ENCODE measurements at regions not wholly inside any gene's neighbourhood (a gene's known extent, or its start where the extent isn't known, plus 50 kb on each side); places are given as distances from the start of the nearest gene placed in this dataset.

DNA sequence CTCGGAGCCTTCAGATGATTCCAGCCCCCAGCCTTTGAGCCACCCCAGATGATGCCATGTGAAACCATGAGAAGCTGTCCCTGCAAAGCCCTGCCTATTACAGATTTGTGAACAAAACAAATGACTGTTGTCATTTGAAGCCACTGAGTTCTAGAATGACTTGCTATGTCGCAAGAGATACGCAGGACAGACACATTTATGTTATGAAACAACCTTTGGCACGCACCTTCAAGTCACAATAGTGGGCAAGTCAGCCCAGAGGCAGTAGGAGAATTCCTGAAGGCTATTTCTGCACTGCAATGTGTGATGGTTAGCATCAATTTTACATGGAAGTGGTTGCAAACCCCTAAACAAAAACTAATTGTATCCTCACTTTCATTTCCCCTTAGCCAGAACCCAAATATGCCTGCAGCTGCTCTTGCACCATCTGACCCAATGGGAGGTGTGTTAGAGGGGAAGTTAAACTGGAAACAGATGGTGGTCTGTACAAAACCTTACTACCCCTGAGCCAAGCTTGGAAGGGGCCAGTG, 174.4 kb upstream of the ATP6AP2 start:
- ATAC-seq (no peak), DNase-seq (no peak)
- H3K4me3 Mint-ChIP-seq: no peak overlapping the region
- no peak overlapping the region for H3K27ac Mint-ChIP-seq
- H3K36me3 ChIP-seq (ENCODE audit: control insufficient read depth, insufficient read depth, low read length): no peaks in the 10 kb centered on the region
- H3K4me3 ChIP-seq (ENCODE audit: low read length): no peak overlapping the region
- H3K27me3 Mint-ChIP-seq (ENCODE audit: low read depth in 2 of 2): peaks cover 3 to 22% of the 10 kb centered on the region in 2 donors
- no peaks in the 10 kb centered on the region for H3K4me1 ChIP-seq (ENCODE audit: control insufficient read depth, insufficient read depth, low read length)
- H3K27me3 ChIP-seq (ENCODE audit: control insufficient read depth, insufficient read depth, low read length): no peaks in the 10 kb centered on the region
- no peaks in the 10 kb centered on the region for H3K4me1 Mint-ChIP-seq
- TF ChIP-seq, protein P1, sequence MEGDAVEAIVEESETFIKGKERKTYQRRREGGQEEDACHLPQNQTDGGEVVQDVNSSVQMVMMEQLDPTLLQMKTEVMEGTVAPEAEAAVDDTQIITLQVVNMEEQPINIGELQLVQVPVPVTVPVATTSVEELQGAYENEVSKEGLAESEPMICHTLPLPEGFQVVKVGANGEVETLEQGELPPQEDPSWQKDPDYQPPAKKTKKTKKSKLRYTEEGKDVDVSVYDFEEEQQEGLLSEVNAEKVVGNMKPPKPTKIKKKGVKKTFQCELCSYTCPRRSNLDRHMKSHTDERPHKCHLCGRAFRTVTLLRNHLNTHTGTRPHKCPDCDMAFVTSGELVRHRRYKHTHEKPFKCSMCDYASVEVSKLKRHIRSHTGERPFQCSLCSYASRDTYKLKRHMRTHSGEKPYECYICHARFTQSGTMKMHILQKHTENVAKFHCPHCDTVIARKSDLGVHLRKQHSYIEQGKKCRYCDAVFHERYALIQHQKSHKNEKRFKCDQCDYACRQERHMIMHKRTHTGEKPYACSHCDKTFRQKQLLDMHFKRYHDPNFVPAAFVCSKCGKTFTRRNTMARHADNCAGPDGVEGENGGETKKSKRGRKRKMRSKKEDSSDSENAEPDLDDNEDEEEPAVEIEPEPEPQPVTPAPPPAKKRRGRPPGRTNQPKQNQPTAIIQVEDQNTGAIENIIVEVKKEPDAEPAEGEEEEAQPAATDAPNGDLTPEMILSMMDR (IDR thresholded peaks at IDR 0.05): no peak
- H3K36me3 Mint-ChIP-seq: no peaks in the 10 kb centered on the region
- H3K9me3 Mint-ChIP-seq: peaks cover 0 to 2% of the 10 kb centered on the region in 2 donors
- WGBS (ENCODE audit: insufficient coverage): 38% methylated on average over 4 of the region's 4 CpGs
- H3K27ac ChIP-seq (ENCODE audit: low read length): no peak overlapping the region
- intact Hi-C loops (cut with micrococcal nuclease): no loop called here
- H3K9me3 ChIP-seq (ENCODE audit: control insufficient read depth, insufficient read depth, low read length): no peaks in the 10 kb centered on the region

- Histone ChIP-seq H3K27me3 (ENCODE audit: control insufficient read depth, insufficient read depth, low read length) (no peaks in the 10 kb centered on the region), H3K4me3 (ENCODE audit: low read length) (no peak overlapping the region), H3K27ac (ENCODE audit: low read length) (no peak overlapping the region), H3K36me3 (ENCODE audit: control insufficient read depth, insufficient read depth, low read length) (no peaks in the 10 kb centered on the region), H3K9me3 (ENCODE audit: control insufficient read depth, insufficient read depth, low read length) (no peaks in the 10 kb centered on the region), H3K4me1 (ENCODE audit: control insufficient read depth, insufficient read depth, low read length) (no peaks in the 10 kb centered on the region)
- no peak overlapping the region for H3K4me3 Mint-ChIP-seq
- intact Hi-C loops (cut with micrococcal nuclease): no loop called here
- no peak overlapping the region for H3K27ac Mint-ChIP-seq
- ATAC-seq: no peak
- 95% methylated on average over 3 of the region's 3 CpGs for WGBS (ENCODE audit: insufficient coverage)
- H3K9me3 Mint-ChIP-seq: peaks cover 0 to 2% of the 10 kb centered on the region in 2 donors
- H3K4me1 Mint-ChIP-seq: no peaks in the 10 kb centered on the region
- DNase-seq: no peak
- H3K27me3 Mint-ChIP-seq (ENCODE audit: low read depth in 2 of 2): peaks cover 3 to 22% of the 10 kb centered on the region in 2 donors
- H3K36me3 Mint-ChIP-seq: no peaks in the 10 kb centered on the region
- TF ChIP-seq, protein P1 (IDR thresholded peaks at IDR 0.05): no peak
These were observed 175.4 kb upstream of the ATP6AP2 start for GRCh38 chrX:40405399-40405798.

DNA sequence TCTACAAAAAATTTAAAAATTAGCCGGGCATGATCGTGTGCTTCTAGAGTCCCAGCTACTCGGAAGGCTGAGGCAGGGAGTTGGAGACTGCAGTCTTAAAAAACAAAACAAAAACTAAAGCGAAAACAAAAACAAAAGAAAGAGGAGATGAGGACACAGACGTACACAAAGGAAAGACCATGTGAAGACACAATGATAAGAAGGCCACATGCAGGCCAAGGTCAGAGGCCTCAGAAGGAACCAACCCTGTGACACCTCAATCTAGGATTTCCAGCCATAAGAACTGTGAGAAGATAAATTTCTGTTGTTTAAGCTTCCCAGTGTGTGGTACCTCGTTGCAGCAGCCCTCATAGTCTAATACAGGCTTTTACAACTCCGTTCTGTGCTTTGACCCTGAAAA, 177.0 kb upstream of the ATP6AP2 start:
- peaks cover 0 to 22% of the 10 kb centered on the region in 2 donors for H3K27me3 Mint-ChIP-seq (ENCODE audit: low read depth in 2 of 2)
- Histone ChIP-seq H3K4me3 (ENCODE audit: low read length) (no peak overlapping the region), H3K36me3 (ENCODE audit: control insufficient read depth, insufficient read depth, low read length) (no peaks in the 10 kb centered on the region), H3K9me3 (ENCODE audit: control insufficient read depth, insufficient read depth, low read length) (no peaks in the 10 kb centered on the region), H3K4me1 (ENCODE audit: control insufficient read depth, insufficient read depth, low read length) (no peaks in the 10 kb centered on the region), H3K27ac (ENCODE audit: low read length) (no peak overlapping the region), H3K27me3 (ENCODE audit: control insufficient read depth, insufficient read depth, low read length) (no peaks in the 10 kb centered on the region)
- WGBS (ENCODE audit: insufficient coverage): 86% methylated on average over 5 of the region's 7 CpGs
- peaks cover 0 to 2% of the 10 kb centered on the region in 2 donors for H3K9me3 Mint-ChIP-seq
- DNase-seq: no peak
- no peak overlapping the region for H3K27ac Mint-ChIP-seq
- TF ChIP-seq, protein P1 (IDR thresholded peaks at IDR 0.05): no peak
- no peak for ATAC-seq
- no peaks in the 10 kb centered on the region for H3K36me3 Mint-ChIP-seq
- intact Hi-C loops (cut with micrococcal nuclease): no loop called here
- H3K4me1 Mint-ChIP-seq: no peaks in the 10 kb centered on the region
- no peak overlapping the region for H3K4me3 Mint-ChIP-seq

- no peaks in the 10 kb centered on the region for H3K9me3 ChIP-seq (ENCODE audit: control insufficient read depth, insufficient read depth, low read length)
- no peak overlapping the region for H3K27ac ChIP-seq (ENCODE audit: low read length)
- H3K4me3 ChIP-seq (ENCODE audit: low read length): no peak overlapping the region
- H3K4me3 Mint-ChIP-seq: no peak overlapping the region
- no peaks in the 10 kb centered on the region for H3K36me3 Mint-ChIP-seq
- DNase-seq (no peak), ATAC-seq (no peak)
- no peaks in the 10 kb centered on the region for H3K4me1 ChIP-seq (ENCODE audit: control insufficient read depth, insufficient read depth, low read length)
- H3K36me3 ChIP-seq (ENCODE audit: control insufficient read depth, insufficient read depth, low read length): no peaks in the 10 kb centered on the region
- no peaks in the 10 kb centered on the region for H3K27me3 ChIP-seq (ENCODE audit: control insufficient read depth, insufficient read depth, low read length)
- no peaks in the 10 kb centered on the region for H3K4me1 Mint-ChIP-seq
- WGBS (ENCODE audit: insufficient coverage): 66% methylated on average over 12 of the region's 12 CpGs
- H3K9me3 Mint-ChIP-seq: no peaks in the 10 kb centered on the region
- peaks cover 0 to 16% of the 10 kb centered on the region in 2 donors for H3K27me3 Mint-ChIP-seq (ENCODE audit: low read depth in 2 of 2)
- intact Hi-C loops (cut with micrococcal nuclease): no loop called here
- TF ChIP-seq, protein P1 (IDR thresholded peaks at IDR 0.05): no peak
- H3K27ac Mint-ChIP-seq: no peak overlapping the region
These were observed 177.8 kb upstream of the ATP6AP2 start for GRCh38 chrX:40402831-40403533.

All from natural killer cell (primary cell).